ENCODE measurements at regions not wholly inside any gene's neighbourhood (a gene's known extent, or its start where the extent isn't known, plus 50 kb on each side); places are given as distances from the start of the nearest gene placed in this dataset.

DNA sequence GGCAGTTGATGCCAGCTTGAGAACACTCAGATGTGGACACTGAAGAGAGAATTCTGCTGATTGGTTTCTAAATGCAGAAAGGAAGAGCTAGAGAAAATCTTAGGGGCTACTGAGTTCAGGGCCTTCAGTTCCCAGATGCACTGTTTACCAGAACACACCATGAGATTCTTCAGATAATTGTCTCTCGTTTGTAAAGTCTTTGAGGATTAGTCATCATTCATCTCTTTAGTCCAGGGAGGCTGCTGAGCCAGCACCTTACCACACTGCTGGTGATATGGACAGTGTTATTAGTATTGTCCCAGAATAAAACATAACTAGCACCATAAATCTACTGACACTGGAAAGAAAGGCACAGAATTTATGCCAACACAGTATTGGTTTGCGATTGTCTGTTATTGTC is 690.8 kb upstream of the CELF4 start:
- TF ChIP-seq, protein P1, sequence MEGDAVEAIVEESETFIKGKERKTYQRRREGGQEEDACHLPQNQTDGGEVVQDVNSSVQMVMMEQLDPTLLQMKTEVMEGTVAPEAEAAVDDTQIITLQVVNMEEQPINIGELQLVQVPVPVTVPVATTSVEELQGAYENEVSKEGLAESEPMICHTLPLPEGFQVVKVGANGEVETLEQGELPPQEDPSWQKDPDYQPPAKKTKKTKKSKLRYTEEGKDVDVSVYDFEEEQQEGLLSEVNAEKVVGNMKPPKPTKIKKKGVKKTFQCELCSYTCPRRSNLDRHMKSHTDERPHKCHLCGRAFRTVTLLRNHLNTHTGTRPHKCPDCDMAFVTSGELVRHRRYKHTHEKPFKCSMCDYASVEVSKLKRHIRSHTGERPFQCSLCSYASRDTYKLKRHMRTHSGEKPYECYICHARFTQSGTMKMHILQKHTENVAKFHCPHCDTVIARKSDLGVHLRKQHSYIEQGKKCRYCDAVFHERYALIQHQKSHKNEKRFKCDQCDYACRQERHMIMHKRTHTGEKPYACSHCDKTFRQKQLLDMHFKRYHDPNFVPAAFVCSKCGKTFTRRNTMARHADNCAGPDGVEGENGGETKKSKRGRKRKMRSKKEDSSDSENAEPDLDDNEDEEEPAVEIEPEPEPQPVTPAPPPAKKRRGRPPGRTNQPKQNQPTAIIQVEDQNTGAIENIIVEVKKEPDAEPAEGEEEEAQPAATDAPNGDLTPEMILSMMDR (IDR thresholded peaks at IDR 0.05 in 8 of 11, conservative IDR thresholded peaks at IDR 0.05 in 3 of 11): no peak
- TF ChIP-seq POLR2AphosphoS5 (IDR thresholded peaks at IDR 0.05) (no peak), POLR2A (IDR thresholded peaks at IDR 0.05) (no peak)
